Frontal cortex (tissue), 3 donors: ENCODE measurements at regions not wholly inside any gene's neighbourhood (a gene's known extent, or its start where the extent isn't known, plus 50 kb on each side); places are given as distances from the start of the nearest gene placed in this dataset.

ENCODE experiments used
- DNase-seq, 2 donors: peaks; one replicate each; pipeline ENCODE4 v3.0.0; 2012; ENCODE audit warnings: low spot score in 2 of 2
- FAIRE-seq: peaks from 2 replicates; lab custom pipeline; 2012; peaks lifted over from hg19 to GRCh38; lab: Jason Lieb, UNC
- donor health status: control.
- donor health status: control.
- donor health status: control.

- no peak for FAIRE-seq
- DNase-seq = no peak
Observed at GRCh38 chr3:130838898-130839600, 54.8 kb upstream of the ATP2C1 start.

DNA sequence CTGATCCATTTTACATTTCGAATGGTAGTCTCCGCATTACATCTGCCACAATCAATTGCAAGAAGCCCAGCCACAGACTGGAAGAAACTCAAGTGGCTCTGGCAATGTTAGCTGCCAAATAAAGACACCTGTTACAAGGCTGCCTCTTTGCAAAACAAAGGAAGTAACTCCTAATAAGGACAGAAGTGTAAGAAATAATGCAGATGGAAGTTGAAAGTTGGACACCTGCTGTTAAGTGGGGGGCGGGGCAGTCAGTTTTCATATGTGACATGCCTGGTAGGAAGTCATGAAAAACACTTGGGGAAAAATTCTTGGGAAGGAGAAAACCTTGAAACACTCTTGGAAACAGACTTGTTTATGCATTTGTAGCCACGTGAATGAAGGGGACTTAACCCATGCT lies 54.1 kb upstream of the ATP2C1 start:
- FAIRE-seq (no peak), DNase-seq (no peak)

GRCh38 chr3:130841357-130841756 lies 52.5 kb upstream of the ATP2C1 start:
- no peak for DNase-seq
- no peak for FAIRE-seq

DNA sequence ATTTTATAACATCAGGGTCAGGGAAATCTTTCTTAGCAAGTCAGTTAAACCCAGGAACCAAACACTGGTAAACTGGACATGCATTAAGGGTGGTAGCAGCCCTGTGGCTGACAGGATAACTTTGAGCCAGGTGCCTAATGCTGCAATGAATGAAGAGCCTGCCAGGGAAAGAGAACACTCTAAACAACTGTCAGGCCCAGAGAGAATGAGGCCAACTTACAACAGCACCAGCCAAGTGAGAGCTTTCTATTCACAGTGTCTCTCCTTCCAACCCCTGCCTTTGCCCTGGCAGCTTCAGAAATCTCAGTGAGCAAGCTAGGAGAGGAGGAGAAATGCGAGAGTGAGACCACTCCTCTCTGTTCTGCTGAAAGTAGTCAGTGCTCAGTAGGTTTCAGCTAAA lies 50.4 kb upstream of the ATP2C1 start:
- FAIRE-seq = no peak
- DNase-seq = no peak
